Heart left ventricle (tissue), 13 donors: ENCODE measurements at regions not wholly inside any gene's neighbourhood (a gene's known extent, or its start where the extent isn't known, plus 50 kb on each side); places are given as distances from the start of the nearest gene placed in this dataset.

Experiments used
- CTCF ChIP-seq, 12 donors: fragments of 200-600 bp; sonication (generic) in 4 of 12; IDR thresholded peaks; one replicate each; pipeline versions ENCODE4 v1.5.0 to v1.8.0; 2018 to 2022; ENCODE audit warnings: antibody characterized with exemption in 12 of 12, mild to moderate bottlenecking in 5 of 12
- POLR2A ChIP-seq, 2 donors: fragments of 450-650 bp; IDR thresholded peaks; one replicate each; pipeline ENCODE4 v1.6.1; 2017; ENCODE audit warnings: antibody characterized with exemption in 2 of 2, mild to moderate bottlenecking in 2 of 2, moderate library complexity in 2 of 2
- donor health status: ischemic (EF 13 %, LVEDD 7.1; RV severe dilation, severe dysfunction).
- donor health status: DM: no; HTN: yes; CAD: no.
- donor health status: DM: no; HTN: no; CAD: no.
- donor health status: ischemic (EF 25% LVEDD 6.9; RV normal size, moderate dysfunction).
- donor health status: ischemic (EF 25% LVEDD 5.7; RV mildly dilated, moderate dysfunction).
- donor health status: ischemic (EF 35%, LVEDD 5.7; RV mildly dilated, moderate dysfunction).
- donor health status: nonischemic (EF 11% LVEDD 7.7; RV severe dilation, severe dysfunction).
- donor health status: DM: yes; HTN: yes; CAD: no.
- donor health status: PGD.
- donor health status: ischemic (EF 29% LVEDD 5.4; RV normal size, mild dysfunction).
- donor health status: nonischemic (EF 23%, LVEDD 6.1; RV moderate dilation, normal function).

- no peak for TF ChIP-seq CTCF (IDR thresholded peaks at IDR 0.05)
- no peak for TF ChIP-seq POLR2A (IDR thresholded peaks at IDR 0.05)
These were observed 882.9 kb downstream of the FSTL5 start for GRCh38 chr4:161280929-161281328.
